Brain microvascular endothelial cell (primary cell): ENCODE measurements at regions not wholly inside any gene's neighbourhood (a gene's known extent, or its start where the extent isn't known, plus 50 kb on each side); places are given as distances from the start of the nearest gene placed in this dataset.

Experiments
- DNase-seq: peaks from one replicate; pipeline ENCODE4 v3.0.0-alpha.2; 2020
- H3K27ac ChIP-seq: fragments of 250-450 bp; sonication (Bioruptor Pico); 2 replicates; pipeline ENCODE4 v1.5.1; 2020; ENCODE audit warnings: mild to moderate bottlenecking, moderate library complexity
- H3K27me3 ChIP-seq: fragments of 250-450 bp; sonication (Bioruptor Pico); replicated peaks from 2 replicates; pipeline ENCODE4 v1.5.1; 2020; ENCODE audit warnings: mild to moderate bottlenecking
- H3K36me3 ChIP-seq: fragments of 250-450 bp; sonication (Bioruptor Pico); replicated peaks from 2 replicates; pipeline ENCODE4 v1.5.1; 2020; ENCODE audit warnings: mild to moderate bottlenecking
- H3K4me3 ChIP-seq: 2 replicates; pipeline ENCODE4 v1.5.1; 2011; ENCODE audit warnings: low read depth, mild to moderate bottlenecking, control low read depth, low read length, moderate library complexity
- CTCF ChIP-seq: IDR thresholded peaks from 2 replicates; pipeline ENCODE4 v1.5.1; 2011; ENCODE audit warnings: low read depth, mild to moderate bottlenecking, moderate library complexity, low read length, control low read depth, inconsistent platforms; ENCODE audit errors: missing control alignments
- in situ Hi-C: cut with HindIII; loops from 2 replicates; pipeline ENCODE4 v1.10.0; 2017; ENCODE audit warnings: low sequenced_read_pairs, low pct_ligation_motif_present

GRCh38 chr13:76758738-76759137 lies 127.5 kb downstream of the KCTD12 start:
- Histone ChIP-seq H3K27ac (no peak overlapping the region), H3K4me3 (no peak overlapping the region), H3K27me3 (no peaks in the 10 kb centered on the region), H3K36me3 (no peaks in the 10 kb centered on the region)
- DNase-seq = peak; percentile 17
- in situ Hi-C loops = no loop called here
- TF ChIP-seq CTCF = no peak

GRCh38 chr13:76758257-76758656 lies 127.9 kb downstream of the KCTD12 start:
- no peak overlapping the region for H3K4me3 ChIP-seq
- in situ Hi-C loops = no loop called here
- peak; percentile 55 for DNase-seq
- H3K27me3 ChIP-seq = no peaks in the 10 kb centered on the region
- H3K36me3 ChIP-seq = no peaks in the 10 kb centered on the region
- no peak overlapping the region for H3K27ac ChIP-seq
- TF ChIP-seq CTCF = no peak

GRCh38 chr13:76756451-76756850 lies 129.8 kb downstream of the KCTD12 start:
- Histone ChIP-seq H3K27me3 (no peaks in the 10 kb centered on the region), H3K27ac (no peak overlapping the region), H3K4me3 (no peak overlapping the region), H3K36me3 (no peaks in the 10 kb centered on the region)
- no peak for DNase-seq
- TF ChIP-seq CTCF = no peak
- in situ Hi-C loops = no loop called here

GRCh38 chr13:76754414-76754813 lies 131.8 kb downstream of the KCTD12 start:
- DNase-seq = peak; percentile 72
- in situ Hi-C loops = no loop called here

GRCh38 chr13:76751278-76751677 lies 134.9 kb downstream of the KCTD12 start:
- no peak for DNase-seq
- no peak for TF ChIP-seq CTCF
- in situ Hi-C loops = no loop called here
- Histone ChIP-seq H3K36me3 (no peaks in the 10 kb centered on the region), H3K4me3 (no peak overlapping the region), H3K27me3 (no peaks in the 10 kb centered on the region), H3K27ac (no peak overlapping the region)

More at GRCh38 chr13:76754414-76754813, 131.8 kb downstream of the KCTD12 start:
- H3K36me3 ChIP-seq = no peaks in the 10 kb centered on the region
- H3K27ac ChIP-seq = no peak overlapping the region
- TF ChIP-seq CTCF = no peak
- H3K4me3 ChIP-seq = no peak overlapping the region
- H3K27me3 ChIP-seq = no peaks in the 10 kb centered on the region

GRCh38 chr13:76750126-76750525 lies 136.1 kb downstream of the KCTD12 start:
- DNase-seq = no peak
- Histone ChIP-seq H3K36me3 (no peaks in the 10 kb centered on the region), H3K27me3 (no peaks in the 10 kb centered on the region), H3K4me3 (no peak overlapping the region), H3K27ac (no peak overlapping the region)
- in situ Hi-C loops = no loop called here
- TF ChIP-seq CTCF = no peak
